NB4 (cell line): ENCODE measurements at regions not wholly inside any gene's neighbourhood (a gene's known extent, or its start where the extent isn't known, plus 50 kb on each side); places are given as distances from the start of the nearest gene placed in this dataset.

Experiments used
- DNase-seq: peaks from one replicate; pipeline ENCODE4 v3.0.0; 2010; ENCODE audit warnings: low read depth
- H3K4me3 ChIP-seq: one replicate; pipeline ENCODE4 v1.5.1; 2011; ENCODE audit warnings: mild to moderate bottlenecking, low read depth, low read length, moderate library complexity
- CTCF ChIP-seq: IDR thresholded peaks from one replicate; pipeline ENCODE4 v1.5.1; 2012; ENCODE audit warnings: low read depth, low read length
- MAX ChIP-seq: IDR thresholded peaks from 2 replicates; pipeline ENCODE4 v1.6.1; 2011; ENCODE audit warnings: low read depth, low read length
- MYC ChIP-seq: IDR thresholded peaks from 2 replicates; pipeline ENCODE4 v1.6.1; 2011; ENCODE audit warnings: low read depth, low read length
- POLR2A ChIP-seq: IDR thresholded peaks from 2 replicates; pipeline ENCODE4 v1.6.1; 2011; ENCODE audit warnings: mild to moderate bottlenecking; ENCODE audit not compliant: insufficient read length; ENCODE audit errors: extremely low read depth

- TF ChIP-seq MAX (no peak), MYC (no peak), CTCF (no peak), POLR2A (no peak)
- DNase-seq = no peak
Observed at GRCh38 chr5:152701305-152701949, 296.3 kb upstream of the NMUR2 start.

GRCh38 chr5:152704286-152704685 is 299.2 kb upstream of the NMUR2 start:
- H3K4me3 ChIP-seq = no peak overlapping the region
- TF ChIP-seq MYC (no peak), POLR2A (no peak), MAX (no peak), CTCF (no peak)
- no peak for DNase-seq

More at GRCh38 chr5:152701305-152701949, 296.3 kb upstream of the NMUR2 start:
- no peak overlapping the region for H3K4me3 ChIP-seq

- no peak for DNase-seq
- H3K4me3 ChIP-seq = no peak overlapping the region
- no peak for TF ChIP-seq MYC
- no peak for TF ChIP-seq CTCF
- TF ChIP-seq POLR2A = no peak
Observed at GRCh38 chr5:152711801-152712388, 306.8 kb upstream of the NMUR2 start.

- TF ChIP-seq CTCF (no peak), MAX (no peak), MYC (no peak), POLR2A (no peak)
- no peak for DNase-seq
- H3K4me3 ChIP-seq = no peak overlapping the region
Observed at GRCh38 chr5:152717393-152717792, 312.3 kb upstream of the NMUR2 start.

- TF ChIP-seq CTCF (no peak), POLR2A (no peak), MAX (no peak), MYC (no peak)
- no peak overlapping the region for H3K4me3 ChIP-seq
- DNase-seq = no peak
Observed at GRCh38 chr5:152723482-152723881, 318.4 kb upstream of the NMUR2 start.

- no peak for TF ChIP-seq POLR2A
- no peak for TF ChIP-seq MYC
- no peak for TF ChIP-seq CTCF
- no peak for TF ChIP-seq MAX
Observed at GRCh38 chr5:152730176-152730575, 325.1 kb upstream of the NMUR2 start.

More at GRCh38 chr5:152730176-152730575, 325.1 kb upstream of the NMUR2 start:
- no peak for DNase-seq
- H3K4me3 ChIP-seq = no peak overlapping the region
